ENCODE measurements at regions not wholly inside any gene's neighbourhood (a gene's known extent, or its start where the extent isn't known, plus 50 kb on each side); places are given as distances from the start of the nearest gene placed in this dataset.

DNA sequence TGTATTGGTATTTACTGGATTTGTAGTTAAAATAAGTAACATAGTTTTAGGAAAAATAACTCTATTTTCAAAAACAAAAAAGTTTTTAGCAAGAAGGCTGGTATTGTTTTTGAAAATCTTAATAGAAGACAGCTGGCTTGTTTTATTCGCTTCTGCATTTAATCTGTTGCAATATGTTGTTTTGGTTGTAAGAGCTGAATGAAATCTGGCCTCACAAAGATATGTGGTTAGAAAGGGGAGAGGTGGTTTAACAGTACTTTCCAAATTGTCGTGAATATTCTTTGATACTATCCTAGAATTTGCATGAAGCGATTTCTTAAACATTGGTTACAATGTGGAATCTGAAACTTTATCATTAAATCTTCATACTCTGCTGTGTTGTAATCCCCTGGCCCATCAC is 355.9 kb upstream of the FZD8 start:
- SMC1A ChIA-PET (ENCODE audit: uncharacterized antibody, unreplicated experiment) = no interaction called here
- intact Hi-C loops (cut with micrococcal nuclease; ENCODE audit: unreplicated experiment) = no loop called here
- WGBS (ENCODE audit: insufficient coverage, insufficient replicate concordance, low lambda C conversion rate, missing lambda C conversion rate) = 0% methylated on average over 3 of the region's 3 CpGs

More for the DNA sequence above, 355.9 kb upstream of the FZD8 start:
- no peak for DNase-seq (ENCODE audit: low read depth, low spot score)
- no peaks in the 10 kb centered on the region for H4K20me1 ChIP-seq (ENCODE audit: control insufficient read depth, insufficient read depth)
- in situ Hi-C loops (cut with MboI) = no loop called here
- ChIA-PET CTCF (no interaction called here), RAD21 (ENCODE audit: unreplicated experiment) (no interaction called here), POLR2A (no interaction called here)
- H3K36me3 ChIP-seq (ENCODE audit: control insufficient read depth in 2 of 2, insufficient read depth in 2 of 2, low read length in 1 of 2) = no peaks in the 10 kb centered on the region
- no peaks in the 10 kb centered on the region for H3K27me3 ChIP-seq (replicated peaks in 1 of 2; ENCODE audit: control insufficient read depth in 2 of 2, insufficient read depth in 2 of 2, low read length in 1 of 2)
- H3K27ac ChIP-seq (ENCODE audit: control insufficient read depth, insufficient read depth) = no peak overlapping the region
- no peak for FAIRE-seq
- H3K9me3 ChIP-seq (replicated peaks; ENCODE audit: control insufficient read depth, insufficient read depth, low read length) = no peaks in the 10 kb centered on the region; the same call in 2 of the 3 replicates
- BruUV-seq (replicated peaks) = no TSS peak
- TF ChIP-seq FOXM1 (IDR thresholded peaks at IDR 0.05; ENCODE audit: low read depth, low read length) (no peak), BACH1 (IDR thresholded peaks at IDR 0.05; ENCODE audit: borderline replicate concordance) (no peak), SREBF2 (IDR thresholded peaks at IDR 0.05; ENCODE audit: low read length) (no peak), CHD2 (IDR thresholded peaks at IDR 0.05; ENCODE audit: borderline replicate concordance, low read depth, low read length) (no peak), SREBF1 (IDR thresholded peaks at IDR 0.05; ENCODE audit: low read length) (no peak), TAF1 (IDR thresholded peaks at IDR 0.05; ENCODE audit: borderline replicate concordance, low read depth, low read length) (no peak), TCF3 (IDR thresholded peaks at IDR 0.05; ENCODE audit: borderline replicate concordance, insufficient read depth, low read depth, low read length) (no peak), IRF4 (IDR thresholded peaks at IDR 0.05; ENCODE audit: low read depth, low read length) (no peak)
- TF ChIP-seq, protein P1, sequence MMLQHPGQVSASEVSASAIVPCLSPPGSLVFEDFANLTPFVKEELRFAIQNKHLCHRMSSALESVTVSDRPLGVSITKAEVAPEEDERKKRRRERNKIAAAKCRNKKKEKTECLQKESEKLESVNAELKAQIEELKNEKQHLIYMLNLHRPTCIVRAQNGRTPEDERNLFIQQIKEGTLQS (IDR thresholded peaks at IDR 0.05; ENCODE audit: borderline replicate concordance, extremely low read depth, low read depth, low read length) = no peak
- TF ChIP-seq, protein P2, sequence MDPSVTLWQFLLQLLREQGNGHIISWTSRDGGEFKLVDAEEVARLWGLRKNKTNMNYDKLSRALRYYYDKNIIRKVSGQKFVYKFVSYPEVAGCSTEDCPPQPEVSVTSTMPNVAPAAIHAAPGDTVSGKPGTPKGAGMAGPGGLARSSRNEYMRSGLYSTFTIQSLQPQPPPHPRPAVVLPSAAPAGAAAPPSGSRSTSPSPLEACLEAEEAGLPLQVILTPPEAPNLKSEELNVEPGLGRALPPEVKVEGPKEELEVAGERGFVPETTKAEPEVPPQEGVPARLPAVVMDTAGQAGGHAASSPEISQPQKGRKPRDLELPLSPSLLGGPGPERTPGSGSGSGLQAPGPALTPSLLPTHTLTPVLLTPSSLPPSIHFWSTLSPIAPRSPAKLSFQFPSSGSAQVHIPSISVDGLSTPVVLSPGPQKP (IDR thresholded peaks at IDR 0.05; ENCODE audit: low read depth, low read length) = no peak
- TF ChIP-seq, protein P3, sequence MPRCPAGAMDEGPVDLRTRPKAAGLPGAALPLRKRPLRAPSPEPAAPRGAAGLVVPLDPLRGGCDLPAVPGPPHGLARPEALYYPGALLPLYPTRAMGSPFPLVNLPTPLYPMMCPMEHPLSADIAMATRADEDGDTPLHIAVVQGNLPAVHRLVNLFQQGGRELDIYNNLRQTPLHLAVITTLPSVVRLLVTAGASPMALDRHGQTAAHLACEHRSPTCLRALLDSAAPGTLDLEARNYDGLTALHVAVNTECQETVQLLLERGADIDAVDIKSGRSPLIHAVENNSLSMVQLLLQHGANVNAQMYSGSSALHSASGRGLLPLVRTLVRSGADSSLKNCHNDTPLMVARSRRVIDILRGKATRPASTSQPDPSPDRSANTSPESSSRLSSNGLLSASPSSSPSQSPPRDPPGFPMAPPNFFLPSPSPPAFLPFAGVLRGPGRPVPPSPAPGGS (IDR thresholded peaks at IDR 0.05; ENCODE audit: borderline replicate concordance, insufficient read depth, low read depth, low read length, poor library complexity, severe bottlenecking) = no peak
- H3K4me1 ChIP-seq (ENCODE audit: control insufficient read depth, insufficient read depth, low read length) = no peaks in the 10 kb centered on the region
- no peak for ATAC-seq
- H3K4me2 ChIP-seq (ENCODE audit: control insufficient read depth, insufficient read depth) = no peak overlapping the region
- H3K9ac ChIP-seq (ENCODE audit: control insufficient read depth, insufficient read depth, low read length) = no peak overlapping the region
- H2AFZ ChIP-seq (ENCODE audit: control insufficient read depth, low read depth, low read length) = no peak overlapping the region
- no peaks in the 10 kb centered on the region for H3K79me2 ChIP-seq (ENCODE audit: control insufficient read depth, insufficient read depth, low read length)
- no peak overlapping the region for H3K4me3 ChIP-seq
